ENCODE measurements at regions not wholly inside any gene's neighbourhood (a gene's known extent, or its start where the extent isn't known, plus 50 kb on each side); places are given as distances from the start of the nearest gene placed in this dataset.
"Not testable (repeated sequence)": the region's sequence is repeated elsewhere in the genome, so short reads cannot be mapped to it uniquely, and the experiment has no call there.

GRCh38 chr7:94311515-94311914 is 83.2 kb upstream of the COL1A2 start:
- DNase-seq (ENCODE audit: low read depth in 2 of 2) = no peak

DNA sequence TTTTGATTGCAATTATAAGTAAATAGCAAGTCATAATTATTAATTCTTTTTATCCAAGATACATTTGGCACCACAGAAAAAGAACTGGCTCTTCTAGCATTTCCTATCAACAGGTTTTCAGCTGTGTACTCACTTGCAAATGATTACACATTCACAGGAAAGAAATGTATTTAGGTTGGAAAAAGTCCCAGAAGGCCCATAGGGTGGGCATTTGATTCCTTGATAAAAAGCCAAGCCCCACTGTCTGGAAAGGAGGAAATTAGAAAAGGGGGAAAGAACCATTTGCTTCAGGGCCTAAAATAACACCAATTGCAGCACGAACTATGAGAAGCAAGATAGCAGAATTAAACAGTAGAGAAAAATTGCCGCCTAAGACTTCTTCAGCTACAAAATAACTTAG is 80.8 kb upstream of the COL1A2 start:
- DNase-seq (ENCODE audit: low read depth in 2 of 2) = peak; percentile 67 to 70

DNA sequence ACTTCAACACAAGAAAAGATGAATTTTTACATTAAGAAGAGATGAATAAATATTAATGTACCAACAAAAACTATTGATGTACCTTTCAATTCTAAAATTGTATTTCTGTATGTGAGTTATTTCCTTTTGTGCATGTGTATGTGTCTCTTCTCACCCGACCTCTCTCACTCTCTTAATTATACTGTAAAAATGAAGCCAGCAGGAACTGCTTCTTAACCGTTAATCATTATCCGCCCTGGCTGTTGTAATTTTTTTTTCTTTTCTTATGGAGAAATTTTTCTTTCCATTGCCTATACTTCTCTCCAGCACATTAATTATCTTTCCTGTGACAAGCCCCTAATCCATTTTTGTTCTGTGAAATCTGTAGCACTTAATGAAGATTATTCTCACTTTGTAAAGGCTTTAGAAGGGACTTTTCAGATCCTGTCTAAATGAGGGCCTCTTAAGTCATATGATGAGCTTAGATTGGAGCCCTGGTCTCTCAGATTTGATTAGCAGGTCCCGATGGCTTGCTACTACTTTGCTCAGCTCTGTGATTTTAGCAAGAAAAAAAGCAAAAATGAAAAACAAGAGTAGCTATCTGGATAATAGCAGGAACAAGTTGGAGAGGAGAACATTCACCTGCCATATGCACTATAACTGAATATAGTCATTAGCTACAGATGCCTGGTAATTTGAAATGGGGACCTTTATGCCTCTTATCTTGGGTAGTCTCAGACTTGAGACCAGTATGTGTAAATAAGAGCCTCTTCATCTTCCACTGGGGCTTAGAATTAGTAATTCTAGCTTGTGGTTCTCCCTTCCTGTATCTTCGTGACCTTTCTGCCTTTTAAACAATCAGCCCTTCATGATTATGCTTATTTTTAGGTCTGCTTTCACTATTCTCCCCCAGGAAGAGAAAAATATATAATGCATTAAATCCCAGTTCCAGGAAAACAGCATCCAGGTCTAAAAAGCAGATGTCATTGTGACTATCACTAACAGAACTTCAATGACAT is 80.0 kb upstream of the COL1A2 start:
- no peak for DNase-seq (ENCODE audit: low read depth in 2 of 2)

- DNase-seq (ENCODE audit: low read depth in 2 of 2) = not testable (repeated sequence)
Observed at GRCh38 chr7:94321138-94321537, 73.6 kb upstream of the COL1A2 start.

DNA sequence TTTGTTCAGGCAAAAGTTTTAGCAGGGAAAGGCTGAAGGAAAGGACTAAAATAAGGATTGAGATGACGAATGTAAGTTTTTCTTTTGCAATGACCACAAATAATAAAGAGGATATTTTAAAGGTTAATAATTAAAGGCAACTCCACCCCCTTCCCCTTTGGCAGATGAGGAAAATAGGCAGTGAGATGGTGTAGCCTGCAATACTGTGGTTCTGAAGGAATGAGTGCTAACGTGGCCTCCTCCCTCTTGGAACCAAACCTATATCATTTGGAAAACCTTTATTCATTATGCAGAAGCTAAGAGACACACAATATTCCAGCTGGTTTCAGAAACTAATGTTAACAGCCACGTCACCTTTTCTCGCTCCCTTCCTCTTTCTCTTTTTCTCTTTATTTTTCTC is 70.9 kb upstream of the COL1A2 start:
- DNase-seq (ENCODE audit: low read depth in 2 of 2) = no peak

- DNase-seq (ENCODE audit: low read depth in 2 of 2) = peak; percentile 55 to 58
Observed at GRCh38 chr7:94324380-94325121, 70.1 kb upstream of the COL1A2 start.

DNA sequence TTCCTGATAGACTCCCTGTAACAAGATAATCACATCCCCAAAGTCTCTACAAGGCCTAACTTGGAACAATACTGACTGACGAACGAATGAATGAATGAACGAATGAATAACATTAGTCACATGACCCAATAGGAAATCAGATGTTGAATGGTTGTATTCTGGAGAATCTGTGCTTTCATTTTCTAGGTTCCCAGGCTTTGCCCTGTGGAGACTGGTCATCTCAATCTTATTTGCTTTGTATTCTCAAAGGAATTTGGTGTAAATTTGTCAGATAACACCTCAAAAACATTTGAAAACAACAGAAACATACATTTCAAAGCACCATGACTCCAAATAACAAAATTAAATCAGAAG is 69.6 kb upstream of the COL1A2 start:
- no peak for DNase-seq (ENCODE audit: low read depth in 2 of 2)

DNA sequence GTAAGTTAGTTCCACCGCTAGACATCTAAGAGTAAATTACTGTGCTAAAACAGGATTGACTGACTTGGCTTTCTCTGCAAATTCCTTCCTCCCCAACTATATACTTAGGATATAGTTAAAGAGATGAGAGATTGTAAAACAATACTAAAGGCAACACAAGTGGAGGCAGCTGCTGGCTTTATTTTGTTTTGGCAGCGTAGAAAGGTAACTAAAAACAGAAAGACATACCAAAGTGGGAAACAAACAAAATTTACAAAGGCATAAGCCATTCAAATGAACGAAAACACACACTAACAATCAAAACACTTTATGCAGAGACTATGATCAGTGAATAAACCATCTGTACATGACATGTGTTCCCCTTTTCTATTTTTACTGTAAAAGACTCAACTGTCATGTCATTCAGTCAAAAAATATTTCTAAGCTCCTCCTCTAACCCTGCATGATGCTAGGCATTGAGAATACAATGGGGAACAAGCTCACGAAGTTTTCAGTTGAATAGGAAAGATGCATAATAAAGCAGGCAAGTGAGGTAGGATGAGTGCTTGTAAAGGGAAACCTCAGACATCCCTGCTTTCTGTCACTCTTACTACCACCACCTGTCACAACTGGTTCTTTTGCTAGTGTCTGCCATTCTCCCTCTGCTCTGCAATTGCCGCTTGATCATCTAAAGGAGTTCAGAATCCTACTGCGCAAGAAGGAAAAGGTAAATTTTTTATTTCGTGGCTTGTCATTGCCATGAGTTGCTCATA is 64.2 kb upstream of the COL1A2 start:
- no peak for DNase-seq (ENCODE audit: low read depth in 2 of 2)

GRCh38 chr7:94332571-94332970 is 62.1 kb upstream of the COL1A2 start:
- DNase-seq (ENCODE audit: low read depth in 2 of 2) = no peak

- DNase-seq (ENCODE audit: low read depth in 2 of 2) = no peak
Observed at GRCh38 chr7:94333810-94334209, 60.9 kb upstream of the COL1A2 start.

- DNase-seq (ENCODE audit: low read depth in 2 of 2) = no peak
Observed at GRCh38 chr7:94335586-94335985, 59.1 kb upstream of the COL1A2 start.

GRCh38 chr7:94336009-94336408 is 58.7 kb upstream of the COL1A2 start:
- DNase-seq (ENCODE audit: low read depth in 2 of 2) = no peak

GRCh38 chr7:94338921-94339371 is 55.7 kb upstream of the COL1A2 start:
- DNase-seq (ENCODE audit: low read depth in 2 of 2) = peak in 1 of 2 experiments; percentile 40

DNA sequence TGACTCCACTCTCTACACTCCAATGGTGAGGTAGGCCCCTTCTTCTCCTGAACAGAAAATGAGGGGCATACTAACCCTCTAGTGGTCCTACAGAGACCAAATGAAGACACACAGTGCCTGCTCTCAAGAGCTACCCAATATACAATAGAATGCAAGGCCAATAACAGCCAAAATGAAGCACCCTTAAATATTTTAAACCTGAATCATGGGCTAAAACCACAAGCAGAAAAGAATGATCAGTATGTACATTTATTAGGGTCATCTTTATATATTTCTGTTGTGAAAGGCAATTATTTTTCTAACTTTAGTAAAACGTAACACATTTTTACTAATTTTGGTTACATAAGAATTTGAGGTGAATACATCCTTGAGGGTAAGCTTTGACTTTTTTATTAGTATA is 49.9 kb upstream of the COL1A2 start:
- peak in 1 of 2 experiments; percentile 70 for DNase-seq (ENCODE audit: low read depth in 2 of 2)

Data from fibroblast of skin of left biceps (primary cell).